Hepatocyte (in vitro differentiated cells): ENCODE measurements at regions not wholly inside any gene's neighbourhood (a gene's known extent, or its start where the extent isn't known, plus 50 kb on each side); places are given as distances from the start of the nearest gene placed in this dataset.

Source experiments
- DNase-seq: peaks from one replicate; pipeline ENCODE4 v3.0.0-alpha.2; 2016; ENCODE audit warnings: low spot score
- H2AFZ ChIP-seq: fragments of 200-600 bp; sonication (generic); 2 replicates; pipeline ENCODE4 v1.6.0; 2016; ENCODE audit warnings: antibody characterized with exemption, mild to moderate bottlenecking
- H3K27ac ChIP-seq: fragments of 200-600 bp; sonication (generic); 2 replicates; pipeline ENCODE4 v1.5.1; 2016; ENCODE audit warnings: mild to moderate bottlenecking
- H3K27me3 ChIP-seq: fragments of 200-600 bp; sonication (generic); 2 replicates; pipeline ENCODE4 v1.6.1; 2016
- H3K36me3 ChIP-seq: fragments of 200-600 bp; sonication (generic); replicated peaks from 2 replicates; pipeline ENCODE4 v1.5.1; 2016; ENCODE audit warnings: low read depth; ENCODE audit not compliant: insufficient read depth
- H3K4me1 ChIP-seq: fragments of 200-600 bp; sonication (generic); 2 replicates; pipeline ENCODE4 v1.5.1; 2016; ENCODE audit warnings: mild to moderate bottlenecking, moderate library complexity; ENCODE audit not compliant: insufficient read depth
- H3K4me2 ChIP-seq: fragments of 200-600 bp; sonication (generic); 2 replicates; pipeline ENCODE4 v1.6.0; 2016
- H3K4me3 ChIP-seq: fragments of 200-600 bp; sonication (generic); 2 replicates; pipeline ENCODE4 v1.5.1; 2016; ENCODE audit warnings: mild to moderate bottlenecking
- H3K79me2 ChIP-seq: fragments of 200-600 bp; sonication (generic); 2 replicates; pipeline ENCODE4 v1.6.0; 2017; ENCODE audit warnings: mild to moderate bottlenecking
- H3K9me2 ChIP-seq: fragments of 200-600 bp; sonication (generic); replicated peaks from 2 replicates; pipeline ENCODE4 v1.6.0; 2017; ENCODE audit warnings: mild to moderate bottlenecking; ENCODE audit not compliant: insufficient read depth
- H3K9me3 ChIP-seq: fragments of 200-600 bp; sonication (generic); 2 replicates; pipeline ENCODE4 v1.5.1; 2016; ENCODE audit warnings: low read depth, mild to moderate bottlenecking
- H4K20me1 ChIP-seq: fragments of 200-600 bp; sonication (generic); 2 replicates; pipeline ENCODE4 v1.6.0; 2016; ENCODE audit warnings: mild to moderate bottlenecking; ENCODE audit not compliant: insufficient read depth, poor library complexity, severe bottlenecking
- EZH2 ChIP-seq: fragments of 200-600 bp; sonication (generic); IDR thresholded peaks from 2 replicates; pipeline ENCODE4 v1.6.1; 2016; ENCODE audit warnings: antibody characterized with exemption, mild to moderate bottlenecking, borderline replicate concordance
- EZH2phosphoT487 ChIP-seq: fragments of 200-600 bp; sonication (generic); IDR thresholded peaks from one replicate; pipeline ENCODE4 v1.6.1; 2018; ENCODE audit warnings: antibody characterized with exemption, mild to moderate bottlenecking, low read depth, moderate library complexity; ENCODE audit not compliant: unreplicated experiment, severe bottlenecking
- WGBS: methylation state at CpG from one replicate; pipeline ENCODE4 v1.1.6; 2016; ENCODE audit warnings: low lambda C conversion rate; ENCODE audit errors: missing lambda C conversion rate; 5-methylcytosine and 5-hydroxymethylcytosine counted together
- TF ChIP-seq, protein P1 (sequence below): fragments of 200-600 bp; sonication (generic); IDR thresholded peaks from 2 replicates; pipeline ENCODE4 v1.5.1; 2016; ENCODE audit warnings: antibody characterized with exemption, mild to moderate bottlenecking; ENCODE audit not compliant: poor library complexity

DNA sequence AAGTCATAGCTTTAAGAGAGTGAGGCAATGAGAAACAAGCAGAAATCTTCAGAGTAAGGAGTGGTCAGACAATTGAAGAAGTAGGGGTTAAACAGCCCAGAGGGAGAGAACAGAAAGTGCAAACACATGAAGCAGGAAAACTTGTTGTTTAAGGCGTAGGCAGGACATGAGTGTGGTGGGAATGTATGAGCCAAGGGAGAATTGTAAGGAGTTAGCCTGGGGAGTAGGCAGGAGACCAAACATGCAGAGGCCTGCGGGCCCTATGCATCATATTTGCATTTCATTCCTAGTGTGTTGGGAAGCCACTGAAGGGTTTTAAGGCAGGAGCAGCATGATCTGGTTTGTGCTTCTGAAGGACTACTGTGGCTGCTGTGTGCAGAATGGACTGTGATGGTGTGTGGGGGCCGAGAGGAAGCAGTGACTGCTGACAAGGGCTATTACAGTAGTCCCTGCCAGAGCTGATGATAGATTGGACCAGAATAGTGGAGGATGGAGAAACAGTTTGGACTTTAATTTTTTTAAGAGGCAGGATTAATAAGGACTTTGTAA, 179.9 kb upstream of the C11orf87 start:
- no peaks in the 10 kb centered on the region for H3K9me3 ChIP-seq
- H3K27me3 ChIP-seq: no peaks in the 10 kb centered on the region
- no peak overlapping the region for H3K27ac ChIP-seq
- no peaks in the 10 kb centered on the region for H4K20me1 ChIP-seq
- no peak overlapping the region for H3K4me2 ChIP-seq
- TF ChIP-seq, protein P1, sequence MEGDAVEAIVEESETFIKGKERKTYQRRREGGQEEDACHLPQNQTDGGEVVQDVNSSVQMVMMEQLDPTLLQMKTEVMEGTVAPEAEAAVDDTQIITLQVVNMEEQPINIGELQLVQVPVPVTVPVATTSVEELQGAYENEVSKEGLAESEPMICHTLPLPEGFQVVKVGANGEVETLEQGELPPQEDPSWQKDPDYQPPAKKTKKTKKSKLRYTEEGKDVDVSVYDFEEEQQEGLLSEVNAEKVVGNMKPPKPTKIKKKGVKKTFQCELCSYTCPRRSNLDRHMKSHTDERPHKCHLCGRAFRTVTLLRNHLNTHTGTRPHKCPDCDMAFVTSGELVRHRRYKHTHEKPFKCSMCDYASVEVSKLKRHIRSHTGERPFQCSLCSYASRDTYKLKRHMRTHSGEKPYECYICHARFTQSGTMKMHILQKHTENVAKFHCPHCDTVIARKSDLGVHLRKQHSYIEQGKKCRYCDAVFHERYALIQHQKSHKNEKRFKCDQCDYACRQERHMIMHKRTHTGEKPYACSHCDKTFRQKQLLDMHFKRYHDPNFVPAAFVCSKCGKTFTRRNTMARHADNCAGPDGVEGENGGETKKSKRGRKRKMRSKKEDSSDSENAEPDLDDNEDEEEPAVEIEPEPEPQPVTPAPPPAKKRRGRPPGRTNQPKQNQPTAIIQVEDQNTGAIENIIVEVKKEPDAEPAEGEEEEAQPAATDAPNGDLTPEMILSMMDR: no peak
- TF ChIP-seq EZH2: no peak
- TF ChIP-seq EZH2phosphoT487: no peak
- no peaks in the 10 kb centered on the region for H3K9me2 ChIP-seq
- no peak overlapping the region for H2AFZ ChIP-seq
- no peak for DNase-seq
- H3K79me2 ChIP-seq: no peaks in the 10 kb centered on the region
- H3K36me3 ChIP-seq: no peaks in the 10 kb centered on the region
- H3K4me3 ChIP-seq: no peak overlapping the region
- H3K4me1 ChIP-seq: no peaks in the 10 kb centered on the region
- 65% methylated on average over 3 of the region's 3 CpGs for WGBS

DNA sequence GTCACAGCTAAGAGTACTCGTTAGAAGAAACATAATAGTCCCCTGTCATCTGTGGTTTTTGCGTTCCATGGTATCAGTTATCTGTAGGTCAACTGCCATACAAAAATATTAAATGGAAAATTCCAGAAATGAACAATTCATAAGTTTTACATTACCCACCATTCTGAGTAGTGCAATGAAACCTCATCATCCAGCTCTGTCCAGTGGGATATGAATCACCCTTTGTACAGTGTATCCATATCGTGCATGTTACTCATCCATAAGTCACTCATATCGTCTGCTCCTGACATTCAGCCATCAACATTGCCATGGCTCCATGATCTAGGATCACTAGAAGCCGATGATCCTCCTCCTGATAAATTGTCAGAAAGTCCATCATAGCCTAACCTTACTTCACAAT, 174.9 kb upstream of the C11orf87 start:
- Histone ChIP-seq H4K20me1 (no peaks in the 10 kb centered on the region), H3K4me3 (no peak overlapping the region), H3K9me2 (no peaks in the 10 kb centered on the region), H3K4me1 (no peaks in the 10 kb centered on the region), H3K36me3 (no peaks in the 10 kb centered on the region), H3K27ac (no peak overlapping the region), H3K27me3 (no peaks in the 10 kb centered on the region), H2AFZ (no peak overlapping the region), H3K9me3 (no peaks in the 10 kb centered on the region), H3K79me2 (no peaks in the 10 kb centered on the region), H3K4me2 (no peak overlapping the region)
- TF ChIP-seq EZH2phosphoT487 (no peak), EZH2 (no peak)
- TF ChIP-seq, protein P1: no peak
- DNase-seq: no peak
- 82% methylated on average over 5 of the region's 5 CpGs for WGBS

DNA sequence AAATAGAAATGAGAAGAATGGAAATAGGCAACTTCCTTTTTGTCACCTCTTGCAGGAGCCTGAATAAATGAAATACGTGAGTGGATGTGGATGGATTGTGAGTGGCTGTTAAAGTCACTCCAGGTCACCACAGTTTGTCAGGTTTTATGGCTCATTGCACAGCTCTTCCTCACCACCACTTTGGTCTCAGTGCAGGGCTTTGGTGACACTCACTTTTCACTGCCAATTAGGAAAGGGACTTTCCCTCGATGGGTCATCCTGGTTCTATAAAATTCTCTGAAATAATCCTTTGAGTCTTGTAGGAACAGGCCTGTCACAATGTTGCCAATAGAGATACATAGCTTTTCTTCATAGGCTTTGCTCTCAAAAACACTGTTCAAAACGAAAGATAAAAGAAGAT, 172.4 kb upstream of the C11orf87 start:
- 66% methylated on average over 3 of the region's 3 CpGs for WGBS
- TF ChIP-seq EZH2phosphoT487 (no peak), EZH2 (no peak)
- TF ChIP-seq, protein P1: no peak
- H3K27ac ChIP-seq: no peak overlapping the region

DNA sequence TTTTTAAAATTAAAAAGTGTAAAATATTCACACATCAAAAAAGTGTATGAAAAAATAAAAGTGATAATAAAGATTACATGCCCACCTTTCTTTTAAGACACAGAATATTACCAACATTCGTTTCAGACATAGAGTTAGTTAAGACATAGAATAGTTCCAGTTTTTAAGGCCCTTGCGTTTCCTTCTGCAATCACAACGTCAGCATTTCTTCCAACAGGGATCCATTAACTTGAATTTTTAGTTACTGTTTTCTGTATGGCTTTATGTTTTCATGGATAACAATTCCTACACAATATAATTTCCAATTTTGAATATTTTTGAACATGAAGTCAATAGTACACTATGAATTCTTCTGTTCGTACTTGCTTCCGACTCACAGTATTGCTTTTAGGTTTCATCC, 170.8 kb upstream of the C11orf87 start:
- DNase-seq: no peak
- Histone ChIP-seq H2AFZ (no peak overlapping the region), H3K4me1 (no peaks in the 10 kb centered on the region), H3K9me2 (no peaks in the 10 kb centered on the region), H3K4me2 (no peak overlapping the region), H3K27me3 (no peaks in the 10 kb centered on the region), H3K27ac (no peak overlapping the region), H3K9me3 (no peaks in the 10 kb centered on the region), H3K4me3 (no peak overlapping the region), H4K20me1 (no peaks in the 10 kb centered on the region), H3K79me2 (no peaks in the 10 kb centered on the region), H3K36me3 (no peaks in the 10 kb centered on the region)
- TF ChIP-seq, protein P1: no peak
- TF ChIP-seq EZH2phosphoT487 (no peak), EZH2 (no peak)
- WGBS: 89% methylated on average over 5 of the region's 5 CpGs

More for the DNA sequence above, 172.4 kb upstream of the C11orf87 start:
- Histone ChIP-seq H3K9me2 (no peaks in the 10 kb centered on the region), H3K4me3 (no peak overlapping the region), H2AFZ (no peak overlapping the region), H3K4me1 (no peaks in the 10 kb centered on the region), H3K27me3 (no peaks in the 10 kb centered on the region), H4K20me1 (no peaks in the 10 kb centered on the region), H3K4me2 (no peak overlapping the region), H3K9me3 (no peaks in the 10 kb centered on the region), H3K79me2 (no peaks in the 10 kb centered on the region), H3K36me3 (no peaks in the 10 kb centered on the region)
- DNase-seq: no peak
